CD8-positive, alpha-beta memory T cell (primary cell): ENCODE measurements at regions not wholly inside any gene's neighbourhood (a gene's known extent, or its start where the extent isn't known, plus 50 kb on each side); places are given as distances from the start of the nearest gene placed in this dataset.

ENCODE experiments used
- CTCF ChIA-PET: fragments of 350-600 bp; sonication (Branson Sonifier 250); formaldehyde crosslinking; loops from one replicate; lab custom pipeline; 2021; ENCODE audit warnings: antibody characterized with exemption; lab: Charles Lee
- POLR2A ChIA-PET: fragments of 350-600 bp; sonication (Branson Sonifier 250); formaldehyde crosslinking; loops from one replicate; lab custom pipeline; 2021; ENCODE audit warnings: antibody characterized with exemption; lab: Charles Lee
- DNase-seq, 5 donors: peaks; one replicate each; pipeline versions ENCODE4 v3.0.0 to v3.0.0-alpha.2; 2020 to 2022; ENCODE audit warnings: mixed read lengths in 1 of 5
- H3K27ac ChIP-seq: one replicate; pipeline ENCODE4 v1.7.0; 2013; ENCODE audit warnings: low read depth, mild to moderate bottlenecking, low read length, moderate library complexity
- H3K27me3 ChIP-seq: 2 replicates; pipeline ENCODE4 v1.7.0; 2013; ENCODE audit warnings: low read length, mild to moderate bottlenecking; ENCODE audit not compliant: insufficient read depth, poor library complexity, severe bottlenecking
- H3K36me3 ChIP-seq: 2 replicates; pipeline ENCODE4 v1.7.0; 2013; ENCODE audit warnings: mild to moderate bottlenecking, low read length, moderate library complexity; ENCODE audit not compliant: insufficient read depth
- H3K4me1 ChIP-seq: 2 replicates; pipeline ENCODE4 v1.7.0; 2013; ENCODE audit warnings: mild to moderate bottlenecking, low read length, moderate library complexity; ENCODE audit not compliant: insufficient read depth
- H3K4me3 ChIP-seq: 2 replicates; pipeline ENCODE4 v1.7.0; 2013; ENCODE audit warnings: mild to moderate bottlenecking, low read length
- H3K9me3 ChIP-seq: 2 replicates; pipeline ENCODE4 v1.7.0; 2013; ENCODE audit warnings: mild to moderate bottlenecking, low read length
- H3K27ac Mint-ChIP-seq, 8 donors: one replicate each; pipeline ENCODE4 v1.8.0; 2020 to 2021; ENCODE audit warnings: mixed read lengths in 8 of 8, mild to moderate bottlenecking in 6 of 8, inconsistent platforms in 3 of 8, moderate library complexity in 3 of 8
- H3K27me3 Mint-ChIP-seq, 2 donors: one replicate each; pipeline ENCODE4 v1.8.0; 2020 to 2021; ENCODE audit warnings: mixed read lengths in 2 of 2, mild to moderate bottlenecking in 1 of 2, moderate library complexity in 1 of 2
- H3K36me3 Mint-ChIP-seq, 3 donors: one replicate each; pipeline ENCODE4 v1.8.0; 2020 to 2021; ENCODE audit warnings: mixed read lengths in 3 of 3, inconsistent platforms in 1 of 3, mild to moderate bottlenecking in 1 of 3
- H3K4me1 Mint-ChIP-seq, 3 donors: one replicate each; pipeline ENCODE4 v1.8.0; 2020 to 2021; ENCODE audit warnings: mixed read lengths in 3 of 3, inconsistent platforms in 1 of 3, mild to moderate bottlenecking in 1 of 3
- H3K4me3 Mint-ChIP-seq, 7 donors: one replicate each; pipeline ENCODE4 v1.8.0; 2020 to 2021; ENCODE audit warnings: mixed read lengths in 7 of 7, mild to moderate bottlenecking in 6 of 7, moderate library complexity in 4 of 7, inconsistent platforms in 2 of 7
- H3K9me3 Mint-ChIP-seq, 5 donors: one replicate each; pipeline ENCODE4 v1.8.0; 2020 to 2022; ENCODE audit warnings: mixed read lengths in 5 of 5, mild to moderate bottlenecking in 3 of 5, moderate library complexity in 2 of 5, inconsistent platforms in 1 of 5

GRCh38 chr18:42426496-42427015 lies 471.5 kb downstream of the PIK3C3 start:
- no peaks in the 10 kb centered on the region for H3K9me3 ChIP-seq
- ChIA-PET CTCF (no interaction called here), POLR2A (no interaction called here)
- DNase-seq, result no peak
- H3K4me1 ChIP-seq, result no peaks in the 10 kb centered on the region
- Mint-ChIP-seq H3K27ac (no peak overlapping the region), H3K4me3 (no peak overlapping the region), H3K27me3 (no peaks in the 10 kb centered on the region), H3K9me3 (peaks cover 0 to 9% (median 6%) of the 10 kb centered on the region in 5 donors), H3K36me3 (no peaks in the 10 kb centered on the region), H3K4me1 (no peaks in the 10 kb centered on the region)
- H3K4me3 ChIP-seq, result no peak overlapping the region
- no peak overlapping the region for H3K27ac ChIP-seq
- no peaks in the 10 kb centered on the region for H3K27me3 ChIP-seq
- no peaks in the 10 kb centered on the region for H3K36me3 ChIP-seq

GRCh38 chr18:42429196-42429595 lies 474.2 kb downstream of the PIK3C3 start:
- Histone ChIP-seq H3K27ac (no peak overlapping the region), H3K27me3 (no peaks in the 10 kb centered on the region), H3K36me3 (no peaks in the 10 kb centered on the region), H3K9me3 (no peaks in the 10 kb centered on the region), H3K4me1 (no peaks in the 10 kb centered on the region), H3K4me3 (no peak overlapping the region)
- no peaks in the 10 kb centered on the region for H3K36me3 Mint-ChIP-seq
- H3K4me3 Mint-ChIP-seq, result no peak overlapping the region
- H3K27ac Mint-ChIP-seq, result no peak overlapping the region
- DNase-seq, result no peak
- no peaks in the 10 kb centered on the region for H3K4me1 Mint-ChIP-seq
- peaks cover 0 to 8% (median 4%) of the 10 kb centered on the region in 5 donors for H3K9me3 Mint-ChIP-seq
- CTCF ChIA-PET, result no interaction called here
- H3K27me3 Mint-ChIP-seq, result no peaks in the 10 kb centered on the region
- POLR2A ChIA-PET, result no interaction called here

GRCh38 chr18:42436222-42436765 lies 481.3 kb downstream of the PIK3C3 start:
- H3K27ac Mint-ChIP-seq, result no peak overlapping the region
- H3K4me1 Mint-ChIP-seq, result no peaks in the 10 kb centered on the region
- H3K36me3 Mint-ChIP-seq, result no peaks in the 10 kb centered on the region
- Histone ChIP-seq H3K9me3 (no peaks in the 10 kb centered on the region), H3K27ac (no peak overlapping the region), H3K36me3 (no peaks in the 10 kb centered on the region), H3K4me3 (no peak overlapping the region), H3K4me1 (no peaks in the 10 kb centered on the region), H3K27me3 (no peaks in the 10 kb centered on the region)
- CTCF ChIA-PET, result no interaction called here
- H3K27me3 Mint-ChIP-seq, result no peaks in the 10 kb centered on the region
- peaks cover 0 to 12% (median 0%) of the 10 kb centered on the region in 5 donors for H3K9me3 Mint-ChIP-seq
- no peak for DNase-seq
- H3K4me3 Mint-ChIP-seq, result no peak overlapping the region
- POLR2A ChIA-PET, result no interaction called here

- CTCF ChIA-PET, result no interaction called here
- Mint-ChIP-seq H3K4me1 (no peaks in the 10 kb centered on the region), H3K36me3 (no peaks in the 10 kb centered on the region), H3K27ac (no peak overlapping the region), H3K4me3 (no peak overlapping the region), H3K27me3 (no peaks in the 10 kb centered on the region), H3K9me3 (peaks cover 0 to 12% (median 2%) of the 10 kb centered on the region in 5 donors)
- POLR2A ChIA-PET, result no interaction called here
- H3K9me3 ChIP-seq, result no peaks in the 10 kb centered on the region
- no peak overlapping the region for H3K27ac ChIP-seq
- H3K27me3 ChIP-seq, result no peaks in the 10 kb centered on the region
- H3K4me3 ChIP-seq, result no peak overlapping the region
- no peaks in the 10 kb centered on the region for H3K36me3 ChIP-seq
- DNase-seq, result no peak
- H3K4me1 ChIP-seq, result no peaks in the 10 kb centered on the region
Measured at GRCh38 chr18:42437001-42437400, 482.0 kb downstream of the PIK3C3 start.

GRCh38 chr18:42437646-42438045 lies 482.6 kb downstream of the PIK3C3 start:
- no peaks in the 10 kb centered on the region for H3K27me3 ChIP-seq
- no peaks in the 10 kb centered on the region for H3K36me3 ChIP-seq
- Mint-ChIP-seq H3K36me3 (no peaks in the 10 kb centered on the region), H3K4me3 (no peak overlapping the region), H3K9me3 (peaks cover 0 to 12% (median 5%) of the 10 kb centered on the region in 5 donors), H3K4me1 (no peaks in the 10 kb centered on the region), H3K27me3 (no peaks in the 10 kb centered on the region), H3K27ac (no peak overlapping the region)
- no peak overlapping the region for H3K27ac ChIP-seq
- no peak overlapping the region for H3K4me3 ChIP-seq
- POLR2A ChIA-PET, result no interaction called here
- CTCF ChIA-PET, result no interaction called here
- H3K4me1 ChIP-seq, result no peaks in the 10 kb centered on the region
- no peak for DNase-seq
- no peaks in the 10 kb centered on the region for H3K9me3 ChIP-seq

- peaks cover 9 to 18% (median 12%) of the 10 kb centered on the region in 5 donors for H3K9me3 Mint-ChIP-seq
- Histone ChIP-seq H3K4me3 (no peak overlapping the region), H3K36me3 (no peaks in the 10 kb centered on the region), H3K27me3 (no peaks in the 10 kb centered on the region), H3K27ac (no peak overlapping the region), H3K9me3 (no peaks in the 10 kb centered on the region), H3K4me1 (no peaks in the 10 kb centered on the region)
- no peaks in the 10 kb centered on the region for H3K36me3 Mint-ChIP-seq
- CTCF ChIA-PET, result no interaction called here
- DNase-seq, result no peak
- no peak overlapping the region for H3K4me3 Mint-ChIP-seq
- no peaks in the 10 kb centered on the region for H3K4me1 Mint-ChIP-seq
- no peaks in the 10 kb centered on the region for H3K27me3 Mint-ChIP-seq
- H3K27ac Mint-ChIP-seq, result no peak overlapping the region
- POLR2A ChIA-PET, result no interaction called here
Measured at GRCh38 chr18:42442656-42443055, 487.6 kb downstream of the PIK3C3 start.

GRCh38 chr18:42444349-42444748 lies 489.3 kb downstream of the PIK3C3 start:
- no peaks in the 10 kb centered on the region for H3K4me1 ChIP-seq
- no peaks in the 10 kb centered on the region for H3K27me3 ChIP-seq
- no peaks in the 10 kb centered on the region for H3K4me1 Mint-ChIP-seq
- H3K27ac ChIP-seq, result no peak overlapping the region
- ChIA-PET CTCF (no interaction called here), POLR2A (no interaction called here)
- DNase-seq, result no peak
- H3K4me3 Mint-ChIP-seq, result no peak overlapping the region
- H3K27me3 Mint-ChIP-seq, result no peaks in the 10 kb centered on the region
- no peaks in the 10 kb centered on the region for H3K9me3 ChIP-seq
- no peaks in the 10 kb centered on the region for H3K36me3 ChIP-seq
- H3K4me3 ChIP-seq, result no peak overlapping the region
- no peak overlapping the region for H3K27ac Mint-ChIP-seq
- H3K9me3 Mint-ChIP-seq, result peaks cover 19 to 23% (median 21%) of the 10 kb centered on the region in 5 donors
- H3K36me3 Mint-ChIP-seq, result no peaks in the 10 kb centered on the region

GRCh38 chr18:42445359-42445758 lies 490.3 kb downstream of the PIK3C3 start:
- H3K27me3 Mint-ChIP-seq, result no peaks in the 10 kb centered on the region
- peaks cover 15 to 23% (median 21%) of the 10 kb centered on the region in 5 donors for H3K9me3 Mint-ChIP-seq
- Histone ChIP-seq H3K27ac (no peak overlapping the region), H3K9me3 (no peaks in the 10 kb centered on the region), H3K4me3 (no peak overlapping the region), H3K4me1 (no peaks in the 10 kb centered on the region), H3K36me3 (no peaks in the 10 kb centered on the region), H3K27me3 (no peaks in the 10 kb centered on the region)
- H3K27ac Mint-ChIP-seq, result no peak overlapping the region
- H3K4me3 Mint-ChIP-seq, result no peak overlapping the region
- no peaks in the 10 kb centered on the region for H3K36me3 Mint-ChIP-seq
- ChIA-PET CTCF (no interaction called here), POLR2A (no interaction called here)
- no peaks in the 10 kb centered on the region for H3K4me1 Mint-ChIP-seq
- no peak for DNase-seq
